Body of pancreas (tissue), 4 donors: ENCODE measurements at regions not wholly inside any gene's neighbourhood (a gene's known extent, or its start where the extent isn't known, plus 50 kb on each side); places are given as distances from the start of the nearest gene placed in this dataset.

Experiments used
- CTCF ChIP-seq, 7 experiments: fragments of 450-650 bp in 4 of 7; fragments of 200-600 bp in 3 of 7; sonication (generic) in 3 of 7; IDR thresholded peaks; one replicate each; pipeline ENCODE4 v1.5.1; 2016 to 2019; ENCODE audit warnings: antibody characterized with exemption in 7 of 7
- POLR2A ChIP-seq, 3 donors: fragments of 450-650 bp; IDR thresholded peaks; one replicate each; pipeline ENCODE4 v1.6.1; 2016; ENCODE audit warnings: antibody characterized with exemption in 3 of 3, mild to moderate bottlenecking in 2 of 3

- TF ChIP-seq CTCF (IDR thresholded peaks at IDR 0.05) (no peak), POLR2A (IDR thresholded peaks at IDR 0.05) (no peak)
These were observed 562.0 kb upstream of the AUTS2 start for GRCh38 chr7:69036301-69036700.
